Uterus (tissue), 2 donors: ENCODE measurements at regions not wholly inside any gene's neighbourhood (a gene's known extent, or its start where the extent isn't known, plus 50 kb on each side); places are given as distances from the start of the nearest gene placed in this dataset.

ENCODE experiments used
- POLR2A ChIP-seq, 2 donors: fragments of 450-650 bp; IDR thresholded peaks; one replicate each; pipeline ENCODE4 v1.6.1; 2016; ENCODE audit warnings: antibody characterized with exemption in 2 of 2, mild to moderate bottlenecking in 1 of 2, moderate library complexity in 1 of 2
- TF ChIP-seq, protein P1 (sequence below), 4 experiments: fragments of 200-600 bp in 2 of 4; fragments of 450-650 bp in 2 of 4; sonication (generic) in 2 of 4; IDR thresholded peaks; one replicate each; pipeline ENCODE4 v1.5.1; 2016 to 2019; ENCODE audit warnings: antibody characterized with exemption in 4 of 4, mild to moderate bottlenecking in 2 of 4, moderate library complexity in 1 of 4

DNA sequence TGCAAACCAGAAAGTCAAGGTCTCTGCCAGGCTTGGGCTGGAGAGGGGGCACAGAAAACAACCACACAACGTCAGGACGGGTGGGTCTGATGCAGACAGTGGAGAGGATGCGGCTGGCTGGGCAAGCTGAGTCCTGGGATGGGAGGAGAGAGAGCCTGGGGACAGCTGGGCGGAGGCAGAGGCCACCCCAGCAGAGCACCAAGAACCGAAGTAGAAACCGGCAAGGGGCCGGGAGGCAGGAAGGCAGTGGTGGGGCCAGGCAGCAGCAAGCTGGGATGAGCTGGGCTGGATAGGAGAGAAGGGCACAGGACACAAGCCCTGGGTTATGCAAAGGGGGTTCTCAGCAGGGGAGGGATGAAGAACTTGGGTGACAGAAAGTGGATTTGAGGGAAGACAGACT lies 188.2 kb downstream of the SHANK2 start:
- TF ChIP-seq, protein P1, sequence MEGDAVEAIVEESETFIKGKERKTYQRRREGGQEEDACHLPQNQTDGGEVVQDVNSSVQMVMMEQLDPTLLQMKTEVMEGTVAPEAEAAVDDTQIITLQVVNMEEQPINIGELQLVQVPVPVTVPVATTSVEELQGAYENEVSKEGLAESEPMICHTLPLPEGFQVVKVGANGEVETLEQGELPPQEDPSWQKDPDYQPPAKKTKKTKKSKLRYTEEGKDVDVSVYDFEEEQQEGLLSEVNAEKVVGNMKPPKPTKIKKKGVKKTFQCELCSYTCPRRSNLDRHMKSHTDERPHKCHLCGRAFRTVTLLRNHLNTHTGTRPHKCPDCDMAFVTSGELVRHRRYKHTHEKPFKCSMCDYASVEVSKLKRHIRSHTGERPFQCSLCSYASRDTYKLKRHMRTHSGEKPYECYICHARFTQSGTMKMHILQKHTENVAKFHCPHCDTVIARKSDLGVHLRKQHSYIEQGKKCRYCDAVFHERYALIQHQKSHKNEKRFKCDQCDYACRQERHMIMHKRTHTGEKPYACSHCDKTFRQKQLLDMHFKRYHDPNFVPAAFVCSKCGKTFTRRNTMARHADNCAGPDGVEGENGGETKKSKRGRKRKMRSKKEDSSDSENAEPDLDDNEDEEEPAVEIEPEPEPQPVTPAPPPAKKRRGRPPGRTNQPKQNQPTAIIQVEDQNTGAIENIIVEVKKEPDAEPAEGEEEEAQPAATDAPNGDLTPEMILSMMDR (IDR thresholded peaks at IDR 0.05), result no peak
- no peak for TF ChIP-seq POLR2A (IDR thresholded peaks at IDR 0.05)
